ENCODE measurements at regions not wholly inside any gene's neighbourhood (a gene's known extent, or its start where the extent isn't known, plus 50 kb on each side); places are given as distances from the start of the nearest gene placed in this dataset.

GRCh38 chr6:118394106-118394505 lies 154.0 kb upstream of the PLN start:
- intact Hi-C loops (cut with micrococcal nuclease) (no loop called here), in situ Hi-C loops (cut with MboI) (no loop called here)
- no peak overlapping the region for H3K27ac ChIP-seq (ENCODE audit: extremely low read depth, low read depth, low read length)
- WGBS (ENCODE audit: insufficient coverage, low coverage, missing lambda C conversion rate), result 0% methylated on average over 2 of the region's 2 CpGs
- no peaks in the 10 kb centered on the region for H3K36me3 ChIP-seq (ENCODE audit: control insufficient read depth, insufficient read depth, low read length)
- H4K20me1 ChIP-seq (replicated peaks; ENCODE audit: control insufficient read depth, insufficient read depth, low read length), result no peaks in the 10 kb centered on the region
- no peak overlapping the region for H3K4me3 ChIP-seq
- no TSS peak for BruUV-seq (replicated peaks)
- H3K9ac ChIP-seq (ENCODE audit: insufficient read depth in 1 of 2, low read depth in 2 of 2, low read length in 2 of 2), result no peak overlapping the region
- no peaks in the 10 kb centered on the region for H3K4me1 ChIP-seq (replicated peaks in 1 of 2; ENCODE audit: control insufficient read depth in 2 of 2, insufficient read depth in 2 of 2, low read length in 2 of 2)
- no peaks in the 10 kb centered on the region for H3K9me1 ChIP-seq (ENCODE audit: control insufficient read depth, insufficient read depth, low read length)
- no peak overlapping the region for H2AFZ ChIP-seq (ENCODE audit: low read depth, low read length)
- no peaks in the 10 kb centered on the region for H3K79me2 ChIP-seq (ENCODE audit: control insufficient read depth, insufficient read depth, low read length)
- no peak for TF ChIP-seq SRF (CRISPR knock-in tag; IDR thresholded peaks at IDR 0.05)
- no peak for TF ChIP-seq MAFK (IDR thresholded peaks at IDR 0.05; ENCODE audit: low read length)
- TF ChIP-seq KAT8 (IDR thresholded peaks at IDR 0.05; ENCODE audit: low read depth), result no peak
- TF ChIP-seq CREB5 (CRISPR knock-in tag; IDR thresholded peaks at IDR 0.05), result no peak
- TF ChIP-seq RUNX1 (IDR thresholded peaks at IDR 0.05; ENCODE audit: low read depth), result no peak
- TF ChIP-seq XRCC5 (IDR thresholded peaks at IDR 0.05; ENCODE audit: low read depth, low read length), result no peak
- ATAC-seq, result no peak
- POLR2A ChIA-PET, result no interaction called here
- DNase-seq (ENCODE audit: extremely low read depth in 1 of 4, low spot score in 3 of 4), result no peak
- CTCF ChIA-PET (ENCODE audit: low intra/inter-chr PET ratio), result no interaction called here
- FAIRE-seq, result no peak
- H3K9me3 ChIP-seq (replicated peaks; ENCODE audit: control insufficient read depth, insufficient read depth, low read depth, low read length), result no peaks in the 10 kb centered on the region
- no peak overlapping the region for H3K4me2 ChIP-seq (ENCODE audit: insufficient read depth, low read length)
- no peaks in the 10 kb centered on the region; a peak in 1 of 5 replicates for H3K27me3 ChIP-seq (ENCODE audit: control insufficient read depth in 2 of 2, insufficient read depth in 2 of 2, low read length in 2 of 2)

DNA sequence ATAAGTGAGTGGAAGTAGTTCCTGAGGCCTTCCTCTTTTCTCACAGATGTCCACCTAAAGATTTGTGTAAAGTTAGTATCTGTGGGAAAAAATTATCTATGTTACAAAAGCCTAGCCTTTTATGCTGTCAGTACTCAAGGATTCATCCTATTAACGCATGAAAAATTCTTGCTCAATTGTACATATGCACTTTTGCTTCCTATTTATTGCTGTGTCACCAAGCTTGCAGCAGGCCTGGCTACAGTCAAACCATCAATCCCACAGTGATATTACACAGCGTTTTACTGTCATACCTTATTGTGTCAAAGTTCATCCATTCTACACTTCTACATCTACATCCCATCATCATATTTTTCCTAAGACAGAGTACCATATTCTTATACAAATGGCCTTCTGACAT lies 151.1 kb upstream of the PLN start:
- intact Hi-C loops (cut with micrococcal nuclease) (no loop called here), in situ Hi-C loops (cut with MboI) (no loop called here)
- FAIRE-seq, result no peak
- Histone ChIP-seq H2AFZ (ENCODE audit: low read depth, low read length) (no peak overlapping the region), H3K9me1 (ENCODE audit: control insufficient read depth, insufficient read depth, low read length) (no peaks in the 10 kb centered on the region), H3K27ac (ENCODE audit: extremely low read depth, low read depth, low read length) (no peak overlapping the region), H3K4me1 (replicated peaks in 1 of 2; ENCODE audit: control insufficient read depth in 2 of 2, insufficient read depth in 2 of 2, low read length in 2 of 2) (no peaks in the 10 kb centered on the region), H3K36me3 (ENCODE audit: control insufficient read depth, insufficient read depth, low read length) (no peaks in the 10 kb centered on the region), H3K79me2 (ENCODE audit: control insufficient read depth, insufficient read depth, low read length) (no peaks in the 10 kb centered on the region), H4K20me1 (replicated peaks; ENCODE audit: control insufficient read depth, insufficient read depth, low read length) (no peaks in the 10 kb centered on the region), H3K9ac (ENCODE audit: insufficient read depth in 1 of 2, low read depth in 2 of 2, low read length in 2 of 2) (no peak overlapping the region), H3K4me3 (no peak overlapping the region), H3K4me2 (ENCODE audit: insufficient read depth, low read length) (no peak overlapping the region), H3K9me3 (replicated peaks; ENCODE audit: control insufficient read depth, insufficient read depth, low read depth, low read length) (no peaks in the 10 kb centered on the region), H3K27me3 (ENCODE audit: control insufficient read depth in 2 of 2, insufficient read depth in 2 of 2, low read length in 2 of 2) (no peaks in the 10 kb centered on the region; a peak in 1 of 5 replicates)
- ChIA-PET POLR2A (interaction anchor here (0.9 to 1.7 kb wide), 2 partner anchors 8 to 10 kb away, joined by 3 to 4 read pairs; no protein-coding TSS in a partner anchor), CTCF (ENCODE audit: low intra/inter-chr PET ratio) (no interaction called here)
- TF ChIP-seq DDX20 (tag; IDR thresholded peaks at IDR 0.05; ENCODE audit: low read depth), result no peak
- TF ChIP-seq MAFG (tag; conservative IDR thresholded peaks at IDR 0.05), result 0 out of 2 replicates have a peak, but pooled peaks have one; percentile 7
- DNase-seq (ENCODE audit: extremely low read depth in 1 of 4, low spot score in 3 of 4), result no peak
- WGBS (ENCODE audit: insufficient coverage, low coverage, missing lambda C conversion rate), result 0% methylated on average over 2 of the region's 2 CpGs
- BruUV-seq (replicated peaks), result no TSS peak
- no peak for ATAC-seq

Data from K562 (cell line).